Colon (tissue), 2 donors: ENCODE measurements at regions not wholly inside any gene's neighbourhood (a gene's known extent, or its start where the extent isn't known, plus 50 kb on each side); places are given as distances from the start of the nearest gene placed in this dataset.
"Not testable (repeated sequence)": the region's sequence is repeated elsewhere in the genome, so short reads cannot be mapped to it uniquely, and the experiment has no call there.

Experiments used
- FAIRE-seq: peaks from 2 replicates; lab custom pipeline; 2012; peaks lifted over from hg19 to GRCh38; lab: Jason Lieb, UNC
- donor health status: control.
- donor health status: control.

DNA sequence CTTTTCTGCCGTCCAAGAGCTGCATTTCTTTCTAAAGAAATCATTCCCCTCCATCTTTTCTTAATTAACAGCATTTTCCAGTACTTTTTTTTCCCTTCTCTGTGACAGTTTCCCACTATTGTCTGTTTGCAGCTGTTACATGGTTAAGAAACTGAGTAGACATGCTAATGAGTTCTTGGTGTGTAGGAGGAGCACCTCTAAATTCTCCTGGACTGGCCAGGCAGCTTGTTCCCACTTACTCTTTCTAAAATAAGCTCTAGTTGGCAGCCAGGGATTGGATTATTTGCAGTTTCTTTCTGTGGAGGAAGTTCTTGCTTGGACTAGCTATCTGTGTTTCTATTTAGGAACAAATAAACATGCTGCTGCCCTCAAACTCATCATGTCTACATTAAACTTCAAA is 235.1 kb upstream of the GAP43 start:
- FAIRE-seq = no peak

- no peak for FAIRE-seq
Observed at GRCh38 chr3:115388811-115389210, 234.5 kb upstream of the GAP43 start.

GRCh38 chr3:115396801-115397200 is 226.5 kb upstream of the GAP43 start:
- FAIRE-seq = no peak

- no peak for FAIRE-seq
Observed at GRCh38 chr3:115397433-115397832, 225.9 kb upstream of the GAP43 start.

GRCh38 chr3:115398506-115398905 is 224.8 kb upstream of the GAP43 start:
- no peak for FAIRE-seq

GRCh38 chr3:115399750-115400149 is 223.6 kb upstream of the GAP43 start:
- FAIRE-seq = no peak

DNA sequence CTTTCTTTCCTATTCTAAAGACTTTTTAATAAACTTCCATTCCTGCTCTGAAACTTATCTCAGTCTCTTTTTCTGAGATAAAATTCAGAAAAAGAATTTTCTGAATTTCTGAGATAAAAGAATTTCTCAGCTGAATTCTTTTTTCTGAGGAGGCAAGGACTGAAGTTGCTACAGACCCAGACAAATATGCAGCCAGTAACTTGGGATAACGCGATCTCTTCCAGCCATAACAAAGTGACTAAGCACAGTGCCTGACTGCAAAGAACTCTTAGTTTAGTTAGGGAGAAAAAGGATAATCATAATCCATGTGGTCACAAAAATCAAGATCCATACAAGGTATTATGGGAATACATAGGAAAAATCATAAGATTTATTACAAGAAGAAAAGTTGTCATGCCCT is 222.0 kb upstream of the GAP43 start:
- no peak for FAIRE-seq

- no peak for FAIRE-seq
Observed at GRCh38 chr3:115401851-115402501, 221.3 kb upstream of the GAP43 start.

GRCh38 chr3:115402651-115403050 is 220.7 kb upstream of the GAP43 start:
- FAIRE-seq = no peak

GRCh38 chr3:115403786-115404185 is 219.5 kb upstream of the GAP43 start:
- no peak for FAIRE-seq

DNA sequence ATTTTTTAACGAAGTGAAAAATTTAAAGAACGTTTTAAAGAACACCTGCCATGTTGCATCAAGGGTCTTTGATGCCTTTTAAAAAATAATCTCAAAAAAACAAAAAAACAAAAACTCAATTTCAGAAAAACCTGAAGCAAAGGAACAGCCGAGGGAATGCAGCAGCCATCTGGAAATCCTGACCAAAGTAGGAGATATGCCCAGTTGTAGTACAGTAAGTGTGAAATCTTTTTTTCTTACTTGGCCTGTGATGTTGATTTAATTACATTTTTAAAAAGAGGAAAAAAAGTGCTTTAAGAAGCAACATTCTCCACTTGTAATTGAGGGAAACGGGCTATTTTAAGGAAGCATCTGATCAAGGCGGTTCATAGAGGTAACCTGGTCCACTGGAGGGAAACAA is 213.7 kb upstream of the GAP43 start:
- FAIRE-seq = no peak

DNA sequence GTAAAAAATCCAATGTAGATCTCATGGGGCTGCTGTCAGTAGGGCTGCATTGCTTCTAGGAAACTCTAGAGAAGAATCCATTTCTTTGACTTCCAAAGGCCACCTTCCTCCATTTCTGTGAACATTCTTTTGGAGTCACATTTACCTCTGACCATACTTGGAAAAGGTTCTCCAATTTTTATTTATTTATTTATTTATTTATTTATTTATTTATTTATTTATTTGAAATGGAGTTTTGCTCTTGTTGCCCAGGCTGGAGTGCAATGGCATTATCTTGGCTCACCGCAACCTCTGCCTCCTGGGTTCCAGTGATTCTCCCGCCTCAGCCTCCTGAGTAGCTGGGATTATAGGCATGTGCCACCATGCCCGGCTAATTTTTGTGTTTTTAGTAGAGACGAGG is 208.7 kb upstream of the GAP43 start:
- not testable (repeated sequence) for FAIRE-seq

GRCh38 chr3:115415246-115415996 is 207.9 kb upstream of the GAP43 start:
- no peak for FAIRE-seq

DNA sequence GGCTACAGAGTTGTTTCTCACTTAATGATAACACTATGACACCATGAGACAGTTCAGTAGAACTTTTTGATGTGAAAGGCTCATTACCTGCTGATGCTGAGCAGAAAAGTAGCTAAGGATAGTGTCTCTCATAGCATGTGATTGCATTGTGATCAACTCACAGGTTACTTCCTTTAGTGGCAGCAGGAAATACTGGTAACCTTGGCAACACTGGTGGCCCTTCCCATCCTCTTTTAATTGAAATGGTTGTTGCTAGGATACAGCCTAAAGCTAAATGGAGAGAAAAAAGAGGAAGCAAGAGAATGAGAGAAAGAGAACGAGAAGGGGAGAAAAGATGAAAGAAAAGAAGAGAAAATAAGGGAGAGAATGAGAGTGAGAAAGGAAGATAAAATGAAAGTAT is 204.7 kb upstream of the GAP43 start:
- no peak for FAIRE-seq

GRCh38 chr3:115420086-115420485 is 203.2 kb upstream of the GAP43 start:
- FAIRE-seq = no peak

DNA sequence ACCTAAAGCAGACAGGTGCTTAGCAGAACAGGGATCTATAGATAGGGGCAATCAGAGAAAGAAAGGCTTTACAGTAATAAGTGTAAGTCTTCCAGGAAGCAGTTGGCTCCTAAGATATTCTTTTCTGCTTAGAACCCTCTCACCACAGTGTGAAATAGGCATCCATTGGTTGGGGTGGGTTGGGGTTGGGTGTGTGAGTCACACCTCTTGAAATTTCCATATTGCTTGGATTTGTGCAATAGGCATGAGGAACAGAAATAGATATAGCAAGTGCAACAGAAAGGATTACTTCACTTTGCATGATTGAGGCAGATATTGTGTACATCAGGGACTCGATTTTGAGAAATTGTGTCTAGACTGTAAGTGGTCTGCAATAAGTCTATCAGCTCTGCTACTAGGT is 200.1 kb upstream of the GAP43 start:
- FAIRE-seq = no peak

DNA sequence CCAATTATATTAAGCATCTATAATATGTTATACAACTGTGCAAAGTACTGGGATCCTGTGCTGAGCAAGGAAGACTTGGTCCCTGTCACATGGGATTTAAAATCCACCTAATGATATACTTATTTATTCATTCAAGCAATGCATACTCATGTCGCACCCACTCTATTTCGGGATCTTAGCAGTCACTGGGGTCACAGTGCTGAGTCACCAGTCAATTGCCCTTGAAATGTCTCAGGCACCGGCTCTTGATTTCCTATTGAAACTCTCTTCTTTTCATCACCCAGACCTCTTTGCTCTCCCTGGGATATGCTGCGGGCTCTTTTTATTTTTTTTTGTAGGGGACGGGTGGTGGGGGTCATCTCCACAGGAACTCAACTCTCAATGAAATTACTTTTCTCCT is 194.5 kb upstream of the GAP43 start:
- FAIRE-seq = no peak

- no peak for FAIRE-seq
Observed at GRCh38 chr3:115436767-115437301, 186.5 kb upstream of the GAP43 start.

GRCh38 chr3:115438799-115439198 is 184.5 kb upstream of the GAP43 start:
- no peak for FAIRE-seq

DNA sequence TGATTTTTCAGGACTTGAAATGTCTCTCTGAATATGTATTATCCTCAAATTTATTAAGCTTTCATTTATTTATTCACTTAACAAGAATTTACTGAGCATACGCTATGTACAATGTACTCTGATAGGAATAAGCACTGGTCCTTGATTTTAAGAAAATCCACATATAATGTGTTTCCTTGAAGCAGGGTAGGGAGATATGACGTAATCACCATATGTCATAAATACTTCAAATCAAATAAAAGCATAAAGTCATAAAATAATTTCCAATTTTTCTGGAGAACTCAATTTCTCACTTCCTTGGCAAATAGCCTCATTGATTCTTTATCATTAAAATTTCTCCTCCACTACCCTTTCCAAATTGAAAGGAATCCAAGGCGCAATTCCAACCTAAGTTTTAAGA is 177.8 kb upstream of the GAP43 start:
- no peak for FAIRE-seq

DNA sequence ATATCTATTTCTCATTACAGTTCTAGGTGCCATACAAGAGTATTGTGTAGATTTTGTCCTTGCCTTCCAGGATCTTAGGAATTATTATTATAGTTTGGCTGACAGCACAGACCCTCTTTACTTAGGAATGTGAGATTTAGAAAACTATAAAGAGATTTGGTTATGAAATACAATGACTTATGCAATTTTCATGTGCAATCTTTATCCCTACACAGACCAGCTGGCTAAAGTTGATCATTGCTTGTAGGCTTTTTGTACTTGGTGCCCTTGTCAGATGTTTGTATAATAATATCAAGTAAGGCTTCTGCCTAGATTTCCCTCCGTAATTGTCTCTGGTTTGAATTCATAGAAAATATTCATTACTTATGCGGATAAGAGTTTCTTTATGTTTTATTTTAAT is 174.5 kb upstream of the GAP43 start:
- no peak for FAIRE-seq

- no peak for FAIRE-seq
Observed at GRCh38 chr3:115450036-115450435, 173.3 kb upstream of the GAP43 start.

DNA sequence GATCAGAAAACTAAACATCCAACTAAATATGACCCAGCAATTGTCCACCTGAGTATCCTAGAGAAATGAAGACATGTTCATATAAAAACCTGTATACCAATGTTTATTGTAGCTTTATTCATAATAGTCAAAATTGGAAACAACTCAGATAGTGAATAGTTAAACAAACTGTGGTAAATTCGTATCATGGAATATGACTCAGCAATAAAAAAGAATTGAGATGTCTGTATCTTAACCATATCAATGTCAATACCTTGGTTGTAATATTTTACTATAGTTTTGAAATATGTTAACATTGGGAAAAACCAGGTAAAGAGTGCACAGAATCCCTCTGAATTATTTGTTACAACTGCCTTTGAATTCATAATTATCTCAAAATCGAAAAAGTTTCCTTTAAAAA is 159.3 kb upstream of the GAP43 start:
- no peak for FAIRE-seq

DNA sequence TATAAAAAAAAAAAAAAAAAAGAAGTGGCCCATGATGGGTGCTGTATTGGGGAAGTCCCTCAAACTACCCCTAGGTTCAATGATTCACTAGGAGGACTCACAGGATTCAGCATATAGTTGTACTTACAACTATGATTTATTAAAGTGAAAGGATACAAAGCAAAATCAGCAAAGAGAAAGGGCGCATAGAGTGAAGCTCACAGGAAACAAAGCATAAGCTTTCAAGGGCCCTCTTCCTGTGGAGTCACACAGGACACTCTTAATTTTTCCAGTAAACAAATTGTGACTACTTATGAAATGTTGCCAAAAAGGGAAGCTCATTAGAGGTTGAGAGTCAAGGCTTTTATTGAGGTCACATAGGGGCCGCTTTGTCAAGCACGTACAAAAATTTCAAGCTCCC is 153.7 kb upstream of the GAP43 start:
- FAIRE-seq = no peak
